Epithelial cell of prostate (primary cell): ENCODE measurements at regions not wholly inside any gene's neighbourhood (a gene's known extent, or its start where the extent isn't known, plus 50 kb on each side); places are given as distances from the start of the nearest gene placed in this dataset.

Experiments
- DNase-seq: peaks from one replicate; pipeline ENCODE4 v3.0.0-alpha.2; 2011; ENCODE audit warnings: low read depth, low spot score
- H3K27ac ChIP-seq: fragments of 450-650 bp; 2 replicates; pipeline ENCODE4 v1.5.1; 2017; ENCODE audit warnings: mild to moderate bottlenecking

DNA sequence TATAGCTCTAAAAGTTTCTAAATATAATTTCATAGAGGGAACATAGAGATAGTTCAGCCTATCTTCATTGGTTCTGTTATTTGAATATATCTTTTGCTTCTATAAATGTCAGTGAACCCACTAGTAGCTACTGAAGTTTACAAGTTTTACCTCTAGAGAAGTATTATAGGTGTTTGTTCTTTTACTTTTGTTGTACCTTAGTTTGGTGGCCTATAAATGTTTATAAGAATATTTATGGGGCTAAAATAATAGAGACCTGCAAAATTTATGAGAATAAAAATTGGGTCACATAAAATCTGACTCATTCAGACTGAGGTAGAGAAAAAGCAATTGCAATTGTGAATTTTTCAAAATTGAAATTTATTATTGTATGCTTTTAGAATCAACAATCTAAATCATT lies 162.6 kb downstream of the SERPINI1 start:
- no peak for DNase-seq
- no peak overlapping the region for H3K27ac ChIP-seq

DNA sequence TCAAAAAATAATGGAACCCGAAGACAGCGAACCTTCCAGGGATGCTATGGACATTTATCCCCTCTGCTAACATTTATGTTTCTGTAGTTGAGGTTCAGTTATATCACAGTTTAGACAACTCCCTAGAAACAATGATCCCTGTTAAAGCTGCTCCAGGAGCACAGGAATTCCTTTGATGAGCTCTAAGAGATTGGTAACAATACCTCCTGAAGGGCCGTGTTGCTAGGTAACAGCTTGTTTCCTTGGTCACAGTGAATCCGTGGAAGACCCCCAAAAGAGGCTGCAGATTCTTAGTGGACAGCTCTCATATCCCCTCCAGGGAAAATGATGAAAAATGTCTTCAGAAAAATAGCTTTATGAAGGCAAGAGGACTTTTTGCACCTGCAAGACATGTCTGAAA lies 160.2 kb downstream of the SERPINI1 start:
- no peak for DNase-seq
- H3K27ac ChIP-seq = no peak overlapping the region

DNA sequence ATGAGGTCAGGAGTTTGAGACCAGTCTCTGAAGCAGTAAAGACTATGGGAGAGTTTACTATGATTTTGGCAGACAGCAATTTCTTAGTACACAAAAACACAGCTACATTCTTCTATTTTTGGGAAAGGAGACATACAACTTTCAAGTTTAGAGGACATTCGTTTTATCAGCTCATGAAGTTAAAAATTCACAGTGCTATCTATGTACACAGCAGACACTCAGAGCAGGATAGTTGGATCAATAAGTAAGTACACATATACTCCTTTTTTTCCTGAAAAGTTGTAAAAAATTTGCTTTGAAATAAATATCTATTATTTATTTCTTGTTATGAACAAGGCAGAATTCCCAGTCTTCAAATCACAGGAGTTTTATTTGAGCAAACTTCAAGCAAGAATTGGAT lies 159.7 kb downstream of the SERPINI1 start:
- no peak overlapping the region for H3K27ac ChIP-seq
- DNase-seq = no peak

DNA sequence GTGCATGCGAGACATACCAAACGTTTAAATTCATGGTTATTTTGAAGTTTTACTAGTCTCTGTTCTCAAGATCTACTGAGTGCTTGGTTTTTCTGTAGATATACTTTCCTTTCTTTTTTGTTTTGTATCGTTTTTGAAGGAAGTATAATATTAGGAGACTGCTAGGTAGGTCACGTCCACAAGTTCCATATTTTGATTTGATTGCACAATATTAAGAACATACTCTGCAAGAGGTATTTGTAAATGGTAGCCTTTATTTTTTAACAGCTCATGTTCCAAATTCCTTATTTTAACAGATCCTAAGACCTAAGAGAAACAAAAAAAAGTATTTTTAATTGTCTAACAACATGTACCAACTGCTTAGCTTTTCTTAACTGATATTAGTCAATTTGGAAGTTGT lies 156.7 kb downstream of the SERPINI1 start:
- no peak for DNase-seq
- H3K27ac ChIP-seq = no peak overlapping the region

DNA sequence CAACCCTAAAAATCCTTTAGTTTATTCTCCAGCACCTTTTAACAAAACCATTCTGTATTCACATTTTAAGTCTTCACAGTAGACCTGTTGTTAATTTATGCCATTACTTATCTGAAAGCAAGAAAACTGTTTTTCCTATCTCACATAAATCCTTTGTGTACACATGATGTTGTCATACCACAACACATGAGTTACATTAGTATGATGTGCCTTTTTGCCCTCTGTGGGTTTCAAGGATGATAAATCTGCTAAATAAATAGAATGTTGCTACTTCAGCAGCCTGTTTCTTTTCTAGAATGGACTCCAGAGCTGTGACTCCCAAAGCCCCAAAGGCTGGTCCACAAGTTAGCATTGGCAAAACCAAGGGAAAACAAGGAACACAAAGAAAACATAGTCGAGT lies 151.6 kb downstream of the SERPINI1 start:
- peak overlapping the region; percentile 41 for H3K27ac ChIP-seq
- peak; percentile 33 for DNase-seq

DNA sequence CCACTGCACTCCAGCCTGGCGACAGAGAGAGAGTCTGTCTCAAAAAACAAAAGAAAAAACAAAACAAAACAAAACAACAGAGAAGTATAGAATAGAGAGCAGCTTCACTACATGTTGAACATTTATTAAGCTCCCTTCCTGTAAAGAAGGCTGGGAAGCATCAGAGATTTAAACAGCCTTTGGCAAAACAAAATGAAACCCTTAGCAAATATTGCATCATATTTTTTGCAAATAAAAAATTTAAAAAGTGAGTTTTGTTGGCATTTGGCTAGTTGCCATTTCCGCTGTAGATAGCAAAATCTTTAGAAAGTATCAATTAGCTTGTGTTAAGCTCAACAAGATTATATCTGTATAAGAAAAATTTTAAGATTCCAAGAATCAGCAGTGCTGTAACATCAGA lies 151.2 kb downstream of the SERPINI1 start:
- peak overlapping the region; percentile 41 for H3K27ac ChIP-seq
- no peak for DNase-seq

DNA sequence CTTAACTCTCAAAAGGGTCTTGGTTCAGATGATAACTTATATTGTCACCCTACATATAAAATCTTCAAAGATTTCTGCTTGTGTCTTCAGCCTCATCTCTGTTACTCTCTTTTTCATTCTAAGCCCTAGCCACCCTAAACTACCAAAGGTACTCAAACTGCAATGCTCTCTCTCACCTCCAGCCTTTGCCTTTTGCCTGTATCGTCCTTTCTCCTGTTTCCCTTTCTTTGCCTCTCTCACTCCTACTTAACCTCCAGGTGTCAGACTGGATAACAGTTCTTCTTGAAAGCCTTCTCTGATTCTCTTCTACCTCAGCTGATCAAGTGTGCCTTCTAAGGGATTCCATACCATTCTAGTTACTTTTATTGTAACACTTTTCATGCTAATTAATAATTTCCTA lies 149.8 kb downstream of the SERPINI1 start:
- H3K27ac ChIP-seq = no peak overlapping the region

DNA sequence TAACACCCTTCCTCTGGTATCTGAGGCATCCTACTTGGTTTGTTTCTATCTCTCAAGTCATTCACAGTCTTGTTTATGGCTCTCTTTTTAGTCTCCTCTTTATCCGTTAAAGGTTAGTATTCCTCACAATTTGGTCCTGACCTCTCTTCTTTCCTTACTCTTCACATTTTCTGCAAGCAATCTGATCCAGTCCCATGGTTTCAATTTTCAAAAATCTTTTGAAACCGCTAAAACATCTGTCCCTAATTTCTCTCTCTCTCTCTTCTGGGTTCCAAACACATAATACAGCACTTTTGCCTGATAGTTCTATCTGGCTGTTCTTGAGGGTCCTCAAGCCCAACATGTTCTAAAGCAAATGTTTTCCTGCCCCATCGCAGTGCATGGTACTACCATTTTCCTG lies 149.0 kb downstream of the SERPINI1 start:
- no peak for DNase-seq
- no peak overlapping the region for H3K27ac ChIP-seq

More for the DNA sequence above, 149.8 kb downstream of the SERPINI1 start:
- no peak for DNase-seq

DNA sequence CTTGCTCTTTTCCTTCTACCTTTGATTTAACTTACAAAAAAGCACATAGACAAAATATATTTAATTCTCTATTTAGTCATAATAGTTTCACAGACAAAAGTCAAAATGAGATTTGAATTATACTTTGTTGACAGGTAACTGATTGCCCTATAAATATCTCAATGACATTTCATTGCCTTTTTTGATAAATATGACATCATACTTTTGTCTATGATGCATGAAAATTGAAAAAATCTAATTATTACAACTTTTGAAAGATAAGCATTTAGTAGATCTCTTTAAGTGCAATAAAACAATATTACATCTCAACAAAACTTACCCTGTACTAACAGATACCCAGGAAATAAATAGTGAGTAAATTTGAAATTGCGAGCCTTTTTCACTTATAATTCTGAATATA lies 147.9 kb downstream of the SERPINI1 start:
- no peak for DNase-seq

DNA sequence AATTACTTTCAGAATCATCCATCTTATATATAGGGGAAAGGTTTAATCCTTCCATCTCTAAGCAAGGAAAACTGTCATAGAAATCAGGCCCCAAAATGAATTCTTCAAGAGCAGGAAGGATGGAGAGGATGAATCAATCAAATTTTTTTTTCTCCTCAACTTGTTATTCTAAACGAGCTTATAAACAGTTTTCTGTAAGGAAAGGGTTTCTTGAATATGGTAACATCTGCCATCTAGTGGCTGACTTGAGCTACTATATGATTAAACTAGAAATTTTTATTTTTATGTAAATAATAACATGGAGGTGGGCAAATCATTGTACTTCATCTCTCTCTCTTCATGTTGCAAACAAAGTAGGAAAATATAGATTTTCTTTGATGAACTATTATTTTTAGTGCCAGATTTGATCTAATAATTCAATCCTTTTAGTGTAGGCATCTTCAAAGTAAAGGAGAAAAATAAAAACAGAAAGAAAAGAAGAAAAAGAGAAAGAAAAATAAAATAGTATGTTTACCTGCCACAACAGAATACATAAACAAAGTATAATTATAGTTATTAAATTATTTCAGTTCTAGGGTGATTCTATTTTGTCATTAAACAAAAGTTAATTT lies 146.6 kb downstream of the SERPINI1 start:
- no peak overlapping the region for H3K27ac ChIP-seq
- no peak for DNase-seq

More for the DNA sequence above, 147.9 kb downstream of the SERPINI1 start:
- no peak overlapping the region for H3K27ac ChIP-seq

DNA sequence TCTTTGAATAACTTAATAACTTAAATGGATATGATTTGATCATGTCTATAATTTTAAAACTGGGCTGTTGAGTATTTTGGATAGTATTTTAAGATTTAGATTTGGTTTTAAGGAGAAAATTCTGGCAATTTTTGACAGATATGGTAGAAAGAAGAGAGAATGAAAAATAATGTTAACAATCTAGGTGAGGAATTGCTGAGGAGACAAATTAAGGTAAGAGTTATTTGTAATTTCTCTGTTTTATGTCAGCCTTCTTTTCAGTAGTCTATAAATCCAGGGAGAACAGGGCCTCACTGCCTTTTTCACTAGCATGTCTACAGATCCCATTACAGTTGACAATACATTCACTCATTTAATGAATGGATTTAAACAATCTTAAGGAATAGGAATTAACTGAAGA lies 144.7 kb downstream of the SERPINI1 start:
- no peak for DNase-seq
- no peak overlapping the region for H3K27ac ChIP-seq

DNA sequence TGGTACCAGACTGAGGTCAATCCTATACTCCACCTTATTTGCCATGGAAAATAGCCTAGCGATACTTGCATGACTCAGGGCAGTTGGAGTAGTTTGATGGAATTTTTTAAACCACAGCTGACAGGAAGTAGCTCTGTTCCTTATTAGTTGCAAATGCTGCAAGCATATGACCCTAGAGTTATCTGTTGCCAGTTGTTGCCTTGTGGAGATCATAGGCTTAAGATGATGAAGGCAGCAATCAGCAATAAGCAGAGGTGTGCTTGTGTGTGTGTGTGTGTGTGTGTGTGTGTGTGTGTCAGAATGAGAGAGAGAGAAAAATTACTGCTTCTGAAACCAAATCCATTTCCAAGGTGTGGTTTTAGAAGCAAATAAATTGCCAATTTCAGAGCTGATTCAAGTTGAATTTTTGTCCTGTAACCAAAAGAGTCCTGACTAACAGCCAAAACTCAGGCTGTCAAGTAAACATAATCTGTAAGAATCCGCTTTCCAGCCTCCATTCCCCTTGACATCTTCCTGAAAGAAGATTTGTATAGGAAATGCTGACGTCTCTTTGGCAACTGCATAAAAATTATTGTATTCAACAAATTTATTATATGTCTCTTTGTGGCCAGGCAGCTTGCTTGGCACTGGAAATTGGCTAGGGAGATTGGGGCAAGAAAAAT lies 141.2 kb downstream of the SERPINI1 start:
- peak; percentile 36 for DNase-seq
- H3K27ac ChIP-seq = peak overlapping the region; percentile 26
